H9 (cell line): ENCODE measurements at regions not wholly inside any gene's neighbourhood (a gene's known extent, or its start where the extent isn't known, plus 50 kb on each side); places are given as distances from the start of the nearest gene placed in this dataset.

ENCODE experiments used
- DNase-seq: peaks from one replicate; pipeline ENCODE4 v3.0.0-alpha.2; 2017
- H2AFZ ChIP-seq: one replicate; pipeline ENCODE4 v1.6.1; 2013; ENCODE audit warnings: mild to moderate bottlenecking, low read length, control low read depth, moderate library complexity
- H2AK5ac ChIP-seq: 2 replicates; pipeline ENCODE4 v1.6.1; 2013; ENCODE audit warnings: low read length, control low read depth, mixed read lengths; ENCODE audit not compliant: insufficient read length
- H2BK120ac ChIP-seq: one replicate; pipeline ENCODE4 v1.6.1; 2013; ENCODE audit warnings: low read depth, mild to moderate bottlenecking, low read length, control low read depth, inconsistent platforms; ENCODE audit not compliant: poor library complexity, severe bottlenecking
- H2BK12ac ChIP-seq: 2 replicates; pipeline ENCODE4 v1.6.1; 2013; ENCODE audit warnings: low read length, control low read depth, mixed read lengths, low read depth; ENCODE audit not compliant: insufficient read length
- H2BK15ac ChIP-seq: 2 replicates; pipeline ENCODE4 v1.6.1; 2013; ENCODE audit warnings: low read depth, low read length, control low read depth
- H2BK20ac ChIP-seq: one replicate; pipeline ENCODE4 v1.6.1; 2013; ENCODE audit warnings: low read depth, mild to moderate bottlenecking, low read length, control low read depth, inconsistent platforms; ENCODE audit not compliant: poor library complexity, severe bottlenecking
- H2BK5ac ChIP-seq: 2 replicates; pipeline ENCODE4 v1.6.1; 2013; ENCODE audit warnings: low read length, control low read depth, mixed read lengths; ENCODE audit not compliant: insufficient read length
- H3K14ac ChIP-seq: 2 replicates; pipeline ENCODE4 v1.6.1; 2013; ENCODE audit warnings: low read length, control low read depth; ENCODE audit not compliant: insufficient read depth
- H3K18ac ChIP-seq: 2 replicates; pipeline ENCODE4 v1.6.1; 2013; ENCODE audit warnings: low read depth, mild to moderate bottlenecking, mixed read lengths, low read length, control low read depth; ENCODE audit not compliant: insufficient read length
- H3K23ac ChIP-seq: 2 replicates; pipeline ENCODE4 v1.6.1; 2013; ENCODE audit warnings: low read length, control low read depth, mixed read lengths, low read depth; ENCODE audit not compliant: insufficient read length
- H3K23me2 ChIP-seq: 2 replicates; pipeline ENCODE4 v1.6.1; 2013; ENCODE audit warnings: low read depth, mild to moderate bottlenecking, mixed read lengths, low read length, control low read depth; ENCODE audit not compliant: insufficient read length, poor library complexity, severe bottlenecking
- H3K27ac ChIP-seq: 2 replicates; pipeline ENCODE4 v1.5.1; 2013; ENCODE audit warnings: low read length, control low read depth, mixed read lengths, low read depth; ENCODE audit not compliant: insufficient read length
- H3K27me3 ChIP-seq: 2 replicates; pipeline ENCODE4 v1.6.1; 2013; ENCODE audit warnings: low read length, control low read depth, inconsistent platforms; ENCODE audit not compliant: insufficient read depth
- H3K4ac ChIP-seq: 2 replicates; pipeline ENCODE4 v1.6.1; 2013; ENCODE audit warnings: low read depth, mild to moderate bottlenecking, control low read depth, inconsistent platforms, low read length, moderate library complexity
- H3K4me1 ChIP-seq: 2 replicates; pipeline ENCODE4 v1.6.1; 2013; ENCODE audit warnings: low read length, control low read depth, inconsistent platforms; ENCODE audit not compliant: insufficient read depth
- H3K4me2 ChIP-seq: 2 replicates; pipeline ENCODE4 v1.6.1; 2013; ENCODE audit warnings: low read length, control low read depth, mixed read lengths; ENCODE audit not compliant: insufficient read length, insufficient read depth
- H3K56ac ChIP-seq: 2 replicates; pipeline ENCODE4 v1.6.1; 2013; ENCODE audit warnings: low read depth, mild to moderate bottlenecking, mixed read lengths, low read length, control low read depth; ENCODE audit not compliant: insufficient read length
- H3K79me1 ChIP-seq: 2 replicates; pipeline ENCODE4 v1.6.1; 2013; ENCODE audit warnings: low read depth, mild to moderate bottlenecking, moderate library complexity, low read length, control low read depth, inconsistent platforms; ENCODE audit not compliant: insufficient read depth, poor library complexity, severe bottlenecking
- H3K79me2 ChIP-seq: 2 replicates; pipeline ENCODE4 v1.6.1; 2013; ENCODE audit warnings: low read length, control low read depth, inconsistent platforms; ENCODE audit not compliant: insufficient read depth
- H3K9ac ChIP-seq: 2 replicates; pipeline ENCODE4 v1.6.1; 2013; ENCODE audit warnings: low read length, control low read depth, mixed read lengths; ENCODE audit not compliant: insufficient read length; ENCODE audit errors: extremely low read depth
- H3K9me3 ChIP-seq: one replicate; pipeline ENCODE4 v1.6.1; 2013; ENCODE audit warnings: low read depth, low read length, inconsistent platforms; ENCODE audit not compliant: control insufficient read depth
- H3T11ph ChIP-seq: one replicate; pipeline ENCODE4 v1.6.1; 2013; ENCODE audit warnings: mild to moderate bottlenecking, low read length, control low read depth, inconsistent platforms
- H4K20me1 ChIP-seq: one replicate; pipeline ENCODE4 v1.6.1; 2013; ENCODE audit not compliant: control insufficient read depth, insufficient read length, insufficient read depth
- H4K5ac ChIP-seq: 2 replicates; pipeline ENCODE4 v1.6.1; 2013; ENCODE audit warnings: low read depth, mild to moderate bottlenecking, mixed read lengths, low read length, control low read depth; ENCODE audit not compliant: insufficient read length
- H4K8ac ChIP-seq: replicated peaks from 2 replicates; pipeline ENCODE4 v1.6.1; 2013; ENCODE audit warnings: low read length, control low read depth, mixed read lengths, low read depth; ENCODE audit not compliant: insufficient read length
- H4K91ac ChIP-seq: 2 replicates; pipeline ENCODE4 v1.6.1; 2013; ENCODE audit warnings: low read depth, mild to moderate bottlenecking, moderate library complexity, mixed read lengths, low read length, control low read depth; ENCODE audit not compliant: insufficient read length
- H3K27ac Mint-ChIP-seq, 3 experiments: 2 replicates in 2 of 3; 3 replicates in 1 of 3; pipeline ENCODE4 v1.8.0; 2020 to 2021; ENCODE audit warnings: mixed read lengths in 3 of 3, mild to moderate bottlenecking in 1 of 3, moderate library complexity in 1 of 3
- H3K27me3 Mint-ChIP-seq: 2 replicates; pipeline ENCODE4 v1.8.0; 2021; ENCODE audit warnings: low read depth, mild to moderate bottlenecking, moderate library complexity, mixed read lengths
- H3K36me3 Mint-ChIP-seq, 3 experiments: 2 replicates in 2 of 3; 3 replicates in 1 of 3; pipeline ENCODE4 v1.8.0; 2020 to 2021; ENCODE audit warnings: low read depth in 3 of 3, mixed read lengths in 3 of 3; ENCODE audit not compliant: insufficient read depth in 1 of 3
- H3K4me1 Mint-ChIP-seq, 2 experiments: 2 replicates each; pipeline ENCODE4 v1.8.0; 2020; ENCODE audit warnings: mixed read lengths in 2 of 2
- H3K4me3 Mint-ChIP-seq, 2 experiments: 2 replicates in 1 of 2; 3 replicates in 1 of 2; pipeline ENCODE4 v1.8.0; 2020 to 2021; ENCODE audit warnings: mild to moderate bottlenecking in 2 of 2, mixed read lengths in 2 of 2, moderate library complexity in 1 of 2
- H3K9me3 Mint-ChIP-seq, 2 experiments: 2 replicates in 1 of 2; 3 replicates in 1 of 2; pipeline ENCODE4 v1.8.0; 2020; ENCODE audit warnings: mild to moderate bottlenecking in 2 of 2, mixed read lengths in 2 of 2, moderate library complexity in 1 of 2
- WGBS: extraction: QIAGEN DNeasy Blood & Tissue Kit; methylation state at CpG from one replicate; pipeline ENCODE4 v1.1.7; 2013; ENCODE audit warnings: missing lambda C conversion rate, low lambda C conversion rate, mixed read lengths; ENCODE audit not compliant: insufficient read length; ENCODE audit errors: extremely low coverage; 5-methylcytosine and 5-hydroxymethylcytosine counted together
- TF ChIP-seq, protein P1 (sequence below): fragments of 200-600 bp; sonication (generic); conservative IDR thresholded peaks from 3 replicates; pipeline ENCODE4 v1.8.0; 2021; ENCODE audit warnings: antibody characterized with exemption, mild to moderate bottlenecking

DNA sequence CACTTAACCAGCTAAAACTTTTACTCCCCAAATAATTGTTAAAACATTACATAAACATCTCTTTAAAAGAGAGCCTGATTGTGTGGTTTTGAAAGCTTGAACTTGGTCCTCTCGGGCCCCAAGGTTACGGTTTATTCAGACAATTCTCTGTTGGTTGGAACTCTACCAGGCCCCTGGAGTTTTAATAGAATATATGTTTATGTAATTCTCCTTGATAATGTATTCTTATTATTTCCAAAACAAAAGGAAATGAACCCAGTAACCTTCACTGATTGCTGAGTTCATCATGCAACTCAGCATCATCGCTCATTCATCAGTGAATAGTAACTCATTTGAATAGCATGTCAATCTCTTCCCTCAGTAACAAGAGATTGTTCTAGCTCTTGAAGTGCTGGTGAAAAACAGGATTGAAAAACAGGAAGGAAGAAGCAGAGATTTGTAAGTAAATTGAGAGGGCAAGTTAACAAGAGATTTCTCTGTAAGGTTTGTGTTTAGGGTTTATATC is 464.5 kb upstream of the MARCKS start:
- Histone ChIP-seq H2BK20ac (no peak overlapping the region), H4K8ac (no peak overlapping the region), H3K79me1 (no peaks in the 10 kb centered on the region), H3K14ac (no peak overlapping the region), H3K4me2 (no peak overlapping the region), H2BK15ac (no peak overlapping the region), H4K91ac (no peak overlapping the region), H2AFZ (no peak overlapping the region), H3K9ac (no peak overlapping the region), H3T11ph (no peak overlapping the region), H3K9me3 (no peaks in the 10 kb centered on the region), H3K23me2 (no peaks in the 10 kb centered on the region), H3K56ac (no peak overlapping the region), H2BK12ac (no peak overlapping the region), H3K27ac (no peak overlapping the region), H4K20me1 (no peaks in the 10 kb centered on the region), H2BK120ac (no peak overlapping the region), H4K5ac (no peak overlapping the region), H3K27me3 (no peaks in the 10 kb centered on the region), H2AK5ac (no peak overlapping the region), H3K4me1 (no peaks in the 10 kb centered on the region), H3K23ac (no peak overlapping the region), H2BK5ac (no peak overlapping the region), H3K79me2 (no peaks in the 10 kb centered on the region), H3K18ac (no peak overlapping the region), H3K4ac (no peak overlapping the region)
- Mint-ChIP-seq H3K36me3 (no peaks in the 10 kb centered on the region), H3K27me3 (no peaks in the 10 kb centered on the region), H3K4me1 (peaks cover 9 to 10% of the 10 kb centered on the region in 2 experiments), H3K4me3 (no peak overlapping the region), H3K27ac (no peak overlapping the region), H3K9me3 (no peaks in the 10 kb centered on the region)
- TF ChIP-seq, protein P1, sequence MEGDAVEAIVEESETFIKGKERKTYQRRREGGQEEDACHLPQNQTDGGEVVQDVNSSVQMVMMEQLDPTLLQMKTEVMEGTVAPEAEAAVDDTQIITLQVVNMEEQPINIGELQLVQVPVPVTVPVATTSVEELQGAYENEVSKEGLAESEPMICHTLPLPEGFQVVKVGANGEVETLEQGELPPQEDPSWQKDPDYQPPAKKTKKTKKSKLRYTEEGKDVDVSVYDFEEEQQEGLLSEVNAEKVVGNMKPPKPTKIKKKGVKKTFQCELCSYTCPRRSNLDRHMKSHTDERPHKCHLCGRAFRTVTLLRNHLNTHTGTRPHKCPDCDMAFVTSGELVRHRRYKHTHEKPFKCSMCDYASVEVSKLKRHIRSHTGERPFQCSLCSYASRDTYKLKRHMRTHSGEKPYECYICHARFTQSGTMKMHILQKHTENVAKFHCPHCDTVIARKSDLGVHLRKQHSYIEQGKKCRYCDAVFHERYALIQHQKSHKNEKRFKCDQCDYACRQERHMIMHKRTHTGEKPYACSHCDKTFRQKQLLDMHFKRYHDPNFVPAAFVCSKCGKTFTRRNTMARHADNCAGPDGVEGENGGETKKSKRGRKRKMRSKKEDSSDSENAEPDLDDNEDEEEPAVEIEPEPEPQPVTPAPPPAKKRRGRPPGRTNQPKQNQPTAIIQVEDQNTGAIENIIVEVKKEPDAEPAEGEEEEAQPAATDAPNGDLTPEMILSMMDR: no peak
- no peak for DNase-seq
- WGBS: no CpG with 5 or more reads among the region's 3 CpGs
